ENCODE measurements at regions not wholly inside any gene's neighbourhood (a gene's known extent, or its start where the extent isn't known, plus 50 kb on each side); places are given as distances from the start of the nearest gene placed in this dataset. TPM values are rescaled to one million over a fixed set of nuclear protein-coding genes. Genes with fewer than 3 reads are reported as not detected.

GRCh38 chr7:54483523-54483922 lies 58.7 kb upstream of the VSTM2A start:
- no peaks in the 10 kb centered on the region for H3K27me3 ChIP-seq (ENCODE audit: insufficient read depth, low read length)
- no peak for DNase-seq (ENCODE audit: insufficient read length, low spot score, missing footprints)
- H4K20me1 ChIP-seq (ENCODE audit: insufficient read depth, low read length) = no peaks in the 10 kb centered on the region
- H3K9me3 ChIP-seq (ENCODE audit: low read depth, low read length) = no peaks in the 10 kb centered on the region
- H3K27ac ChIP-seq (ENCODE audit: low read depth, low read length) = no peak overlapping the region
- H3K4me3 ChIP-seq (ENCODE audit: insufficient read depth, low read length) = no peak overlapping the region
- H3K4me2 ChIP-seq (ENCODE audit: insufficient read depth, low read length) = no peak overlapping the region
- no peak overlapping the region for H2AFZ ChIP-seq (ENCODE audit: low read length)
- TF ChIP-seq, protein P1, sequence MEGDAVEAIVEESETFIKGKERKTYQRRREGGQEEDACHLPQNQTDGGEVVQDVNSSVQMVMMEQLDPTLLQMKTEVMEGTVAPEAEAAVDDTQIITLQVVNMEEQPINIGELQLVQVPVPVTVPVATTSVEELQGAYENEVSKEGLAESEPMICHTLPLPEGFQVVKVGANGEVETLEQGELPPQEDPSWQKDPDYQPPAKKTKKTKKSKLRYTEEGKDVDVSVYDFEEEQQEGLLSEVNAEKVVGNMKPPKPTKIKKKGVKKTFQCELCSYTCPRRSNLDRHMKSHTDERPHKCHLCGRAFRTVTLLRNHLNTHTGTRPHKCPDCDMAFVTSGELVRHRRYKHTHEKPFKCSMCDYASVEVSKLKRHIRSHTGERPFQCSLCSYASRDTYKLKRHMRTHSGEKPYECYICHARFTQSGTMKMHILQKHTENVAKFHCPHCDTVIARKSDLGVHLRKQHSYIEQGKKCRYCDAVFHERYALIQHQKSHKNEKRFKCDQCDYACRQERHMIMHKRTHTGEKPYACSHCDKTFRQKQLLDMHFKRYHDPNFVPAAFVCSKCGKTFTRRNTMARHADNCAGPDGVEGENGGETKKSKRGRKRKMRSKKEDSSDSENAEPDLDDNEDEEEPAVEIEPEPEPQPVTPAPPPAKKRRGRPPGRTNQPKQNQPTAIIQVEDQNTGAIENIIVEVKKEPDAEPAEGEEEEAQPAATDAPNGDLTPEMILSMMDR (IDR thresholded peaks at IDR 0.05; ENCODE audit: extremely low read depth, low read depth, low read length) = no peak
- no peaks in the 10 kb centered on the region for H3K79me2 ChIP-seq (ENCODE audit: insufficient read depth, low read length)
- H3K36me3 ChIP-seq (ENCODE audit: insufficient read depth, low read length) = no peaks in the 10 kb centered on the region
- H3K4me1 ChIP-seq (ENCODE audit: insufficient read depth, low read length) = no peaks in the 10 kb centered on the region

- Histone ChIP-seq H3K79me2 (ENCODE audit: insufficient read depth, low read length) (no peaks in the 10 kb centered on the region), H3K36me3 (ENCODE audit: insufficient read depth, low read length) (no peaks in the 10 kb centered on the region), H4K20me1 (ENCODE audit: insufficient read depth, low read length) (no peaks in the 10 kb centered on the region), H3K27ac (ENCODE audit: low read depth, low read length) (no peak overlapping the region), H3K27me3 (ENCODE audit: insufficient read depth, low read length) (no peaks in the 10 kb centered on the region), H3K4me1 (ENCODE audit: insufficient read depth, low read length) (no peaks in the 10 kb centered on the region), H2AFZ (ENCODE audit: low read length) (no peak overlapping the region), H3K4me2 (ENCODE audit: insufficient read depth, low read length) (no peak overlapping the region), H3K4me3 (ENCODE audit: insufficient read depth, low read length) (no peak overlapping the region), H3K9me3 (ENCODE audit: low read depth, low read length) (no peaks in the 10 kb centered on the region)
- TF ChIP-seq, protein P1 (IDR thresholded peaks at IDR 0.05; ENCODE audit: extremely low read depth, low read depth, low read length) = no peak
- DNase-seq (ENCODE audit: insufficient read length, low spot score, missing footprints) = no peak
These were observed 57.1 kb upstream of the VSTM2A start for GRCh38 chr7:54485044-54485443.

Small RNA genes in the stretch of these regions (small RNA-seq; reads per million reads assigned to genes)
- gene AC074348.1 (not detected), gene RNU2-29P (0.37 reads per million)
